Stimulated activated CD4-positive, alpha-beta T cell treated with anti-CD3 and anti-CD28 coated beads, Interleukin-2, amount 100 ng/mL, for 48 hours (primary cell): ENCODE measurements at regions not wholly inside any gene's neighbourhood (a gene's known extent, or its start where the extent isn't known, plus 50 kb on each side); places are given as distances from the start of the nearest gene placed in this dataset.

Source experiments
- DNase-seq, 2 donors: peaks; one replicate each; pipeline ENCODE4 v3.0.0-alpha.2; 2020

DNA sequence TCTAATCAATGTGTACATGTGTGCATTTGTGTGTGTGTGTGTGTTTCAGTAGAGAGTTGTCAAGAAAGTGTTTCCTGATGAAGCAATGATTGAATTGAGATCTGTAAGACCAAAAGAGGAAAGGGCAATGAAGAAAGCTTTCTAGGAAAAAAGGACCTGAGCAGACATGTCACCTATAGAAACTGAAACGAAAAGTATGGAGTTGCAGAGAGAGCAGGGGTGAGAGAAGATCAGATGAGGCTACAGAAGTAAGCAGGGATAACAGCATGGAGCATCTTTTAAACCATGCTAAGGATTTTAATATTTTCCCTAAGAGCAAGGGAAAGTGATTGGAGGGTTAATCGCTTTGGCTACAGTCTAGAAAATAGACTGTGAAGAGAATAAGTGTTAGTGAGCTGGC lies 1459.4 kb upstream of the TENM4 start:
- DNase-seq, result no peak

DNA sequence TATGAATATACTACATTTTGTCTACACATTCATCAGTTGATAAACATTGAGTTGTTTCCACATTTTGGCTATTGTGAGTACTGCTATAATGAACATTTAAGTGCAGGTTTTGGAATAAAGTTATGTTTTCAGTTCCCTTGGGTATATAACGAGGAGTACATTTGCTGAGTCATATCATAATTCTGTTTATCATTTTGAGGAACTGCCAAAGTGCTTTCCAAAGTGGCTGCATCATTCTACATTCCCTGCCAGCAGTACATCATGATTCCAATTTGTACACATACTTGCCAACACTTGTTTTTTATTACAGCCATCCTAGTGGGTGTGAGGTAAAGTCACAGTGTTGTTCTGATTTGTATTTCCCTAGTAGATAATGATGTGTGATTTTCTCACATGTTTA lies 1458.6 kb upstream of the TENM4 start:
- DNase-seq, result no peak

DNA sequence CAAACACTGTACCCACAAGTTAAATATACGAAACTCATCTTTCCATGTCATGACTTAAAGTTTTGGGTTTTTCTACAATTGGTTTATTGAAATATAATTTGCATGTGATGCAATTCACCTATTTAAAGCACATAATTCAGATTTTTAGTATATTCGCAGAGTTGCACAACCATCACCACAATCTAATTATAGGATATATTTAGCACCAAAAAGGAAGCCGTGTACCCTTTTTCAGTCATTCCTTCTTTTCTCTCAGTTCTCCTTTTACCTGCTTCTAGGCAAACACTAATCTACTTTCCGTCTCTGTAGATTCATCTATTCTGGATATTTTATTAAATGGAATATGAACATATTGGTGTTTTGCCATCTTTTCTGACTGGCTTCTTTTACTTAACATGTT lies 1458.1 kb upstream of the TENM4 start:
- DNase-seq, result no peak

DNA sequence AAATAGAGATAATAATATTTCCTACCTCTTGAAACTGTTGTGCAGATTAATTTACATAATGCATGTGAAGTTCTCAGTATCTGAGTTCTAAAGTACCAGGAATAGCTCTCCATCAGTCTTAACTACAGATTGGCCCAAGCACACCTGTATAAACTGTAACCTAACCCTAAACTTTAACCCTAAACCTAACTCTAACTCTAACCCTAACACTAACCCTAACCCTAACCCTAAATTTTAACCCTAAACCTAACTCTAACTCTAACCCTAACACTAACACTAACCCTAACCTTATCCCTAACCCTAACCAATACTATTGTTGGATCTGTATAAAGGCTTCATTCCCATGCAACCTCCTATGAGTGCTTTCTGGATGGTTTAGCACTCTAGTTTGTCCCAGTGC lies 1445.9 kb upstream of the TENM4 start:
- DNase-seq, result no peak

DNA sequence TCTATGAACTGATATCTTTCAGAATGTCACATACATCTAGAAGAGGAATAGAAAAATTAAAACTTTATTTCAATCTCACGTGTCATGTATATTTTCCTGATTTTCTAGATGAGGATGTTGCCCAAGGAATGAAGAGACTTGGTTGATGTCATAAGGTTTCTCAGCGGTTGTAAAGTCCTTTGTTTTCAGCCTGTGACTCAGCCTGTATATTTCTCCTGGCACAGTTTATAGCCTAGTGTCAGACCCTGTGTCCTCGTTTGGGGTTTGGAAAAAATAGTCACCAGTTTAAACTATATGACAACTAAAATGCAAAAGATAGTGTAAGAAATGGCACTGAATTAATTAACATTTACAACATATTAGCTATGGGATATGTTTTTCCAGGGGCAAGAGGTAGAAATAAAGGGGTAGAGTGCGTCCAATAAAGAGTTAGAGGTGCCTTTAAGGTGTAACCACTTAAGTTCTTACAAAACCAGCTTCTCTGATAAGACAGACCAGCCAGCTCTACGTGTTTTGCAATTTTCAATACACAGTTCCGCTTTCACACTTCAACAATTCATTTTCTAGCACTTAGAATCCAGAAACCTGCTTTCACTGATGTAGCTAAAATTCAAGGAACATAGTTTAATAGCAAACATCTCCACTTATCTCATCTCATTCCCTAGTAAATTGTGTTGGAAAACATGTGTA lies 1432.6 kb upstream of the TENM4 start:
- no peak for DNase-seq

DNA sequence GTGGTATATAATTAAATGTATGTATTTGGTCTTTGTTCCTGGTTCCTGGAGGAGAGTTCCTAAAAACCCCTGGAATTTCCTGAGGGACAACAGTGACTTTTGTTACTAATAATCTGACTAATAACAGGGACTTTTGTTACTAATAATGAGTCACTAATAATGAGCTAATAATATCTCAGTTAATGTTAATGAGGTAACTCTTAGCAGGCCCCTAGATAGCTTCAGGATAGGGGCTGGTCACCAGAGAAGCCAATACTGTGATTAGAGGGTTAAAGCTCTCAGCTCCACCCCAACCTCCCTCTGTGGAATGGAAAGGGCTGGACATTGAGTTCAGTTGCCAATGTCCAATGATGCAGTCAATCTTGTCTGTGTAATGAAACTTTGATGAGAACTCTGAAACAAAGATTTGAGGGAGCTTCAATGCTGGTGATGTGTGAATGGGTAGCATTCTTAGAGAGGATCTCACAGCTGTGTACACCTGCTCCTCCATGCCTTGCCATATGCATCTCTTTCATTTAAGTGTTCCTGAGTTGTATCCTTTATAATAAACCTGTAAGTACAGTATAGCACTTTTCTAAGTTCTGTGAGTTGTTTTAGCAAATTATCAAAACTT lies 1431.4 kb upstream of the TENM4 start:
- no peak for DNase-seq

DNA sequence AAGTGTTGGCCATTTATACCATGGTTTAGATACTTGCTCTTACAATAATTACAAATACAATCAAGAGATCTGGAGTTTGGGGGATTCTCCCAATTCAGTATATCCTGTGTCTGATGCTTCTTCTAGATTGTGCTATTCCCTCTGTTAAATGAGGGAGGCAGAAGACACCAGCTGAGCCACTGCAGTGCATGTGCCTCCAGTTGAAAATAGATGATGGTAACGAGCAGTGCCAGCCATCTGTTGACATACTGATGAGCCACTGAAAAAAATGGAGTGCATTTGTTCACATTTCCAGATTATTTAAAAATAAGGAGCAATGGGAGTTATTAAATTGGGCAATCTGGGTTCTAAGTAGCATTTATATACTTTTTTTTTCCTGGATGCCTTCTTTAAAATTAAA lies 1428.0 kb upstream of the TENM4 start:
- DNase-seq, result no peak

DNA sequence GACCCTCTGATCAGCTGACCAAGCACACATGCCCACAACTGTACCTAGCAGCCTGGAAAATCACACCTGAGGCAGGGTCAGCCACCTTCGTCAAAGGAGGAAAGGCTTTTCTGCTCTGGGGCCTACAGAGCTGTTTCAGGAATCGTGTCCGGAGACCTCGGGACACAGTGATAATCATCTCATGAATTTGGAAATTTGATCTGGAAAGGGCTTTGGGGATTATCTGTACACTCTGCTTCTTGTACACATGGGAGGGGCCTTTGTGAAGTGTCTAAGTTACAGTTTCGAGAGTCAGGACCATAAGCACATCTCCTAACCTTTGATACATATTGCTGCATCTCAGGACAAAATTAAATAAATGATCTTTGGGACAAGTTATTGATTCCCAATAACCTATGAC lies 1421.2 kb upstream of the TENM4 start:
- DNase-seq, result no peak

DNA sequence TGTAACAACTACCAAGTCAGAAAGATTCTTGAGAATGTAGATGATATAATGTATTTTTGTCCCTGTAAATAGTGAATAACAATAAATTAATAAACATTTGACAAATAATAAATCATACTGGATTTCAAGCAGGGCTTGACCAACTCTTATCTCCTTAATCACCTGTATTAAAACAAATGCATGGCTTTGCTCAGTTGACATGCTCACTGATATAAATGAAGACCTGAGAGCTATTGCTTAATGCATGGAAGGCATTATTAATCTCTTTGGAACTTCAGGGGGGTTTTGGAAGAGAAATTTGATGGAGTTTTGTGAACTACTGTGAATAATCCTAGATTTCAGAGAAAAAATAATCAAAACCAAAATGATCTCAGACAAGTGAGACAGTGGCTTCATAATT lies 1420.4 kb upstream of the TENM4 start:
- no peak for DNase-seq

DNA sequence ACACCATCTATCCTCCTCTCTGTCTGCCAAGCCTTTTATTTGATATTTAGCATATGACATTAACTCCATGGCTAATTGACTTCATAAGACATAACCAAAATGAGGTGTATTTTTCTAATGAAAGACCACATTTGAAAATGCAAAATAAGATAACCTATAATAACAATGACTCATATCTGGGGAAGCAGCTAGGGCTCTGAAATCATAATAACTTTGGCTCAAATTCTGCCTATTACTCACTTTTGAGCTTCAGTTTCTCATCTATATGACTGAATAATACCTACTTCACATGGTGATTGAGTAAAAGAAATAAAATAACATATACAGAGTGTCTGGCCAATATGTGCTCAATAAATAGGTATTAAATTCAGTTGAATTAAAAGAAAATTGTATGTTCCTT lies 1419.8 kb upstream of the TENM4 start:
- DNase-seq, result no peak

DNA sequence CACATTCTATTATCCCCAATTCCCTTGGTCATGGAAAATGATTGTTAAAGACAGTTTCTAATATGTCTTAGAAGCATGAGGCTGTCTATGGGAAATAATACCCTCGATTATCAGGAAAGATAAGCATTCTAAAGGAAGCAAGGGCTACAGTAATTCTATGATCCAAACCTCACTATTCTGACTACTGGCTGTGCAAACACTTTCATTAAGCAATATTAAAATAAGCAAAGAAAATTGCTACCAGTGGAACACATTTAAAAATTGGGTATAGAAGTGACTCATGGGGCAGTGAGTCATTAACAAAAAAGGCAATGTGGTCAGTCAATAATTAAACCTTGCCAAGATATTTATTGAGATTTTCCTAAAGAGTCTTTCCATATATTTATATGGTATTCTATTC lies 1415.2 kb upstream of the TENM4 start:
- DNase-seq, result no peak

DNA sequence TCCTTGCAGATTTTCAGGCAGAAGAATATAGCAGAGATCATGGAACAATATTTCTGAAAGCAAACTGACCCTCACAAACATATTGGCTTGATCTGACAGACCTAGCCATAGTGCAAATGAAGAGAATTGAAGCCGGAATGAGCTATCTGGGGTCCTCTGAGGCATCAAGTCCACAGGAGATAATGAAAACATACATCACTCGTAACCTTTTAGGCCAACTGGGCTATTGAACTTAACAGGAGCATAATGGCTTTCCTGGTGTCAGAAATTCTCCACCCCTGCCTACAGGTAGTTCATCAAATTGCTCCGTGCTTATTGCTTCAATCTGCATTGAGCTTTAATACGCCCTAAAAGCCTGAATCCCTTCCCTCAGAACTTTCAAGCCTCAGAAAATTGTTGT lies 1414.6 kb upstream of the TENM4 start:
- DNase-seq, result no peak

DNA sequence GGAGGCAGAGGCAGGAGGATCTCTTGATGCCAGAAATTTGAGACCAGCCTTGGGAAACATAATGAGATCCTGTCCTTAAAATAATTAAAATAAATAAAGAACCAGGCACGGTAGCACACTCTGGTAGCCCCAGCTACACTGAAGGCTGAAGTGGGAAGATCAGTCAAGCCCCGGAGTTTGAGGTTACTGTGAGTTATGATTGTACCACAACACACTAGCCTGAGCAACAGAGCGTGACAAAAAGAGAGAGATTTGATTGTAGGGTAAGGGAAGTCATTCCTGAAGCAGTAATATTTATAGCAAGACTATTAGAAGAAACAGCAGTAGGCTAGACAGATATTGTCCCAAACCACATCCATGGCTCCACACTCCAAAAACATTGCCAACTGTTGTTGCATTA lies 1408.4 kb upstream of the TENM4 start:
- DNase-seq, result no peak

DNA sequence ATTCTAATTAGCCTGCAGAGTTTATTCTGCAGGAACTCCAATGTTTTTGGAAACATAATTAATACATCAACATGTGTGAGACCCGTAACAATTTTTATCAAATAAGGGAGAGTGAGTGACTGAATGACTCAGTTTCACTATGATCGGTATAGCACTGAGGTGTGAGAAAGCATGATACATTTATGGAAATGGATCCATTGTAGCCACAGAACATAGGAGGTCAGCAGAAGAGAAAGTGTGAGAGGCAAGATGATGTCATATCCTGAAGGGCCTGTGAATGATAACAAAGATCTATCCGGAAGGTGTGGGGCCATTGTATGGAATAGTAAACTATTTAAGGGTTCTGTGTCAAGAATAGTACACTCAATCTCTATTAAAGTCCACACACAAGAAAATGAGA lies 1406.1 kb upstream of the TENM4 start:
- no peak for DNase-seq

DNA sequence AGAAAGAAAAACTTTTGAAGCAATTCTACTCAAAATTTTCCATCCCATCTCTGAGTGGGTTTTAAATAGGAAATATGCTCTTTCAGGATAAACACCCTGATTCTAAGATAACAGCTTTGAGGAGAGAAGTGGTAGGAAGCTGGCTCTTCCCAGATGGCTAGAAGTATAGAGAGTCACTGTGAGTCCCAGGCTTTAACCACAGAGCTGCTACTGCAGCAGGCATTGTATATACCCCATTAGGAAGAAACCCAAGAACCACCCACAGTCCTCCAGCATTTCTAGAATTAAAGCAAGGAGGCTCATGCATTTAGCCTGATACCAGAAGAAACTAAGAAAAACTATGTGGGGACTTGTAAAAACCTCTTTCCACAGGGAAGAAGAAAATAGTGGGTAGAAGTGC lies 1405.6 kb upstream of the TENM4 start:
- DNase-seq, result no peak

DNA sequence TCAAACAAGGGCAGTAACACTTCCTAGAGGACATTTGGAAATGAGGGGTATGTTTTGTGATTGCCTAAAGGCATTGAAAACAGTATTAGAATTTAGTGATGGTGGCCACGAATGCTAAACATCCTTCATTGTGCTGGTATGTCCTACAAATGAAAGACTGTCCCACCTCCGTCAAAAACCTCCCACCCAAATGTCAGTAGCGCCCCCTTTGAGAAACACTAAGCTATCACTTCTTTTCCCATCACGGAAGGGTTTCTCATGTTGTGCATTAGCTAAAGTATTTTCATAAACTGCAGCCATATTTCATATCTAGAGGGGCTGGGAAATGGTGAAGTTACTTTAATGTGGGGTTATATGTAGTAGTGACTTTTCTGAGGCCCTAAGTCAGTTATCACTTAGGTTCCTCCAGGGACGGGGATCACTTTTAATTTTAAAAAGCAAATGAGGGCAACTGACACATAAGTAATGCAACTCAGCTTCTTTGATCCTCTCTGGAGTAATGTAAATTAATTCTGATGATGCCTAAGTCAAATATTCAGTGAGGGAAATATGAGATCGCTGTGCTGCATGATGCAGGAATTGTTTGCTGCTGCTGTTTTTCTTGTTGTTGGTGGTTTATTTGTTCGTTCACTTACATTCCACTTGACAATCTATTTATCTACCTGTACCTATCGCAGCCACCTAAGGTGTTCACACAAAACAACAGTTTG lies 1403.4 kb upstream of the TENM4 start:
- no peak for DNase-seq

DNA sequence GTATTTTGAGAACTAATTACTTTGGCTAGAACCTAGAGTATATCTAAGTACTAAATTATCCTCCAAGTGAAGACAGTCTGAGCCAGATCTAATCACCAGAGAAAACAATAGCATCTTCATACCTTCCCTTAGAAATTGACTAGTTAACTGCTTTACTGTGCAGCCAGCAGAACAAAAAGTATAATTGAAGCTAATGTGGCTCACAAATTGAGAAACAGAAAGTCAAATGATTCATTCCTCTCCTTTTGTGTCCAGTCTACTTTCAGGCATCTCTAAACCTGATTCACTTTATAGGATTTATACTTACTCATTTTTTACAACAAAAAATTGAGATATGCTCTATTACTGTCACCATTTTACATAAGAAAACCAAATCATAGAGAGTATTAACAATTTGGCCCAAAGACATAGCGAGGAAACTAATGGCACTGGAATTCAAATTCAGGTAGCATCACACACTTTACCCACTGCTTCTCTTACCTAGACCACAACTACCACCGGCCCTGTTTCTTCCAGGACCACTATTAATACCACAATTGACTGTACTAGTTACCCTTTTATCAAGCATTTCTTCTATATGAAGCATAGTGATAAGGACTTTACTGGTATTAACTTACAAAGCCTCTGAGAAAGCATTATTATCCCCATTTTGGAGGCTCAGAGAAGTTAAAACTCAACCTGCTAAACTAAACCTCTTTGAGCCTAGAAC lies 1402.6 kb upstream of the TENM4 start:
- DNase-seq, result no peak

DNA sequence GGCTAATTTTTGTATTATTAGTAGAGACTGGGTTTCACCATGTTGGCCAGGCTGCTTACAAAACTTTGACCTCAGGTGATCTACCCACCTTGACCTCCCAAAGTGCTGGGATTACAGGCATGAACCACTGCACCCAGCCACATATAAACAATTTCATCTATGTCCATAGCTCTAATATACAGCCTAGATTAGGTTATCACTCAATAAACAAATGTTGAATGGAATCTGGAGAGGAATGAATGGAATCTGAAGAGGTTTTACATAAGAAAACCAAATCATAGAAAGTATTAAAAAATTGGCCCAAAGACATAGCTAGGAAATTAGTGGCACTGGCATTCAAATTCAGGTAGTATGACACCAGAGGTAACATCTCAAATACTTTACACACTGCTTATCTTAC lies 1401.4 kb upstream of the TENM4 start:
- no peak for DNase-seq

DNA sequence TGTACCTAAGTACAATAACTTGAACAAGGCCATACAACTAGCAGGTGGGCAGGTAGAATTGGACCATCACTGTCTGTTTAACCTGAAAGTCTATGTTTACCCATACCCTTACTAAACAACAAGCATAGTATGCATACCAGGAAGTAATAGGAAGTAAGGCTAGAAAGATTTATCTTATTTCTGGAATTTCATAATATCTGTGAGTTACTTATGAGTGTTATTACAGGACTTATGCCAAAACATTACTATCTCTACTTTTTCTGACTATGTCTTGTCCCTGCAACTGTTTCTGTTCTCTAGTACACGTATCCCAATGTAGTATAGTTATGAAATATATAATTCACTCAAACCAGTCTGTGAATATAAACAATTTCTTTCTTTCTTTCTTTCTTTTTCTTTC lies 1400.8 kb upstream of the TENM4 start:
- no peak for DNase-seq

DNA sequence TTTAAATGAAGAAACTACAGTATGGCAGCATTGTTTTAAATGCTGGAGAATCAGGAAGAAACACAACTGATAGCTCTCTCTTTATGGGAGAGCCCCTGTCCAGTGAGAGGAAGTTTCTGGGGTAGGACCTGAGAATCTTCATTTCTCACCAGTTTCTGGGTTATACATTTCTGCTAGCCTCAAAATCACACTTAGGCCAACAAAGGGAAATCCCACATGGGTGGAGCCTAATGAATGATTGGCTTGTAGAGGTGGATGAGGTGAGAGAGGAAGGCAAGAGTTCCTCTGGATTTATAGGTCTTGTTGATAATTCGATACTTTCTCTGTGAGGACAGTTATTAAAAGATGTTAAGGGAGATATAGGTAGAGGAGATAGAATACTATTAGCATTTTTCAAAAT lies 1397.3 kb upstream of the TENM4 start:
- DNase-seq, result no peak

DNA sequence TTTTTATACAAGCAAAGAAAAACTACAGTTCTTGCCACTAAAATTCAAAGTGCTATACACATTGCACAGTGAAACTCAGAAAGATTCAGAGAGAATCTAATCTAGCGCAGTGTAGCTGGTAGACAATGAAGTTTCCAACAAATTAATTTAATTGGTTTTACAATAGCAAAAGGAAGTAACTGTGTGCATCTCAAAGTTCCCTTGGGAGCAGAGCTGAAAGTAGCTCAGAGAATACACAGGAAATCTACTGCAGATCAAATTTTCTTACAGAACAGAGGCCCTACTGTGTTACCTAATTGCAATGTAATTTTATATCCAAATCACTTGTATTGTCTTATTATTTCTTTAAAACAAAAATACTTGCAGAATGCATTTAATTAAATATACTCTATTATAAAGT lies 1396.2 kb upstream of the TENM4 start:
- no peak for DNase-seq

DNA sequence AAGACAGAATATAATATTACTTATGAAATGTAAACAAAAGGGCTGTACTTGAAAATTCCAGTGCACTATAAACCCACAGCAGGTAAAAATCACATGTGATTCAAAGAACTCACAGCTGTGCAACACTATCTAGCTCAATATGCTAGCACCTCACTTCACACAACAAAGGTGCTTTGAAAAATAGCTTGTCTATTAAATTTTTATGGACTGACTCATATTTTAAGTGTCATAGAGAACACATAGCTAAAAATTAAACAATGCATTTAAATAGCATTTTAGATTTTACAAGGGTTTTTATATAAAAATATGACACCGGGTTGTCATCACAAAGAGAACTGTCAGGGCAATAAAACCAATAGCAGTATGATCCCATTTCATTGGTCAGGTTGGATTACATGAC lies 1390.5 kb upstream of the TENM4 start:
- no peak for DNase-seq

DNA sequence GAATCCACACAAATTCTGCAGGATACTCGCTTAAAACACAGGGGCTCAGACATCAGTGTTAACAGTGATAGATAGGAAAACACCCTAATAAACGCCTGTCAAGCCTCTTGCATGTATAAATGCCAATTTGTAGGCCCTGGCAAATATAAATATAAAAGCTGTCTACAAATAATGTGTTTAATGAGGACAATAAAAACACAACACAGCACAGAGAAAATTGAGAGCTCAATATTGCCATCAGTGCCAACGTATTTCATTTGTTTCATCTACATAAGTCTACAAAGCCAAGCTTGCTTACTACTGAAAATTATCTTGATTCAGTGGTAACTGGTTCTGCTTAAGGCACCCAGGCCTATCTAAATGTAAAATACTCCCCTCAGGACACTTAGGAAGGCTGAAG lies 1387.0 kb upstream of the TENM4 start:
- no peak for DNase-seq

DNA sequence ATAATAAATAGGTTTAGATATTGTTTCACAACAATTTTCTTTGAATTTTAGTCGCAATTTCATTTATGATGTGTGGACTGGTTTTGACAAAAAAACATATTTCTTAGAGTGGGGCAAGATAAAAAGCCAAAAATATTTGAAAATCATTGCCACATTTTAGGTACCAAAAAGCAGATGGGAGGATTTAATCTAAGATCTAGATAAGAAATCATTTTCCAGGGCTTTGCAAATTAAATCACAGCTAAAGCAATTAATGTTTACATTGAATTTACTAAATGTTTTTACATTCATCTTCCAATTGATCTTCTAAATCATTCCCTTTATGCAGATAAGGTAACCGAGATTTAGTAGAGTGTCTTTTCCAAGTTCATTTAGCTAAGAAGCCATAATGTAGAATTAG lies 1386.0 kb upstream of the TENM4 start:
- DNase-seq, result no peak
